ENCODE measurements at regions not wholly inside any gene's neighbourhood (a gene's known extent, or its start where the extent isn't known, plus 50 kb on each side); places are given as distances from the start of the nearest gene placed in this dataset.
A peak's percentile ranks its signal among the peaks of the same experiment; 100 is the strongest.

GRCh38 chr1:61591351-61591750 is 133.6 kb downstream of the TM2D1 start:
- Mint-ChIP-seq H3K27me3 (peaks cover 12% of the 10 kb centered on the region), H3K4me1 (no peaks in the 10 kb centered on the region), H3K4me3 (no peak overlapping the region), H3K27ac (no peak overlapping the region), H3K9me3 (ENCODE audit: insufficient read depth) (no peaks in the 10 kb centered on the region)
- intact Hi-C loops (cut with micrococcal nuclease), result no loop called here
- Histone ChIP-seq H3K79me2 (ENCODE audit: control insufficient read depth, insufficient read depth, low read length) (no peaks in the 10 kb centered on the region), H3K27ac (ENCODE audit: low read length in 2 of 2) (no peak overlapping the region), H3K27me3 (replicated peaks in 1 of 4; ENCODE audit: control extremely low read depth in 1 of 4, control insufficient read depth in 3 of 4, insufficient read depth in 4 of 4, low read length in 3 of 4) (peaks cover 0 to 3% (median 0%) of the 10 kb centered on the region in 4 experiments), H3K9me3 (ENCODE audit: control extremely low read depth in 1 of 3, control insufficient read depth in 2 of 3, insufficient read depth in 1 of 3, low read length in 2 of 3) (no peaks in the 10 kb centered on the region), H3K4me3 (ENCODE audit: control extremely low read depth in 1 of 5, extremely low read depth in 1 of 5, insufficient read depth in 1 of 5, low read depth in 2 of 5, low read length in 4 of 5) (no peak overlapping the region), H3K36me3 (replicated peaks in 1 of 2; ENCODE audit: control extremely low read depth in 1 of 2, control insufficient read depth in 1 of 2, extremely low read depth in 1 of 2, insufficient read depth in 2 of 2, low read length in 1 of 2) (no peaks in the 10 kb centered on the region), H3K4me1 (ENCODE audit: control insufficient read depth in 2 of 2, insufficient read depth in 2 of 2, low read length in 2 of 2) (no peaks in the 10 kb centered on the region), H3K9ac (ENCODE audit: low read length) (no peak overlapping the region), H2AFZ (ENCODE audit: insufficient read depth, low read depth, low read length, poor library complexity, severe bottlenecking) (no peak overlapping the region), H3K4me2 (replicated peaks; ENCODE audit: low read depth, low read length, poor library complexity, severe bottlenecking) (no peak overlapping the region), H4K20me1 (ENCODE audit: control insufficient read depth, insufficient read depth, low read length, poor library complexity, severe bottlenecking) (no peaks in the 10 kb centered on the region)
- TF ChIP-seq CTCF (IDR thresholded peaks at IDR 0.05) (no peak), EZH2 (IDR thresholded peaks at IDR 0.05; ENCODE audit: borderline replicate concordance, insufficient read depth, low read depth, low read length, poor library complexity, severe bottlenecking) (no peak)
- no peak for ATAC-seq (ENCODE audit: low read depth)
- WGBS (ENCODE audit: insufficient coverage), result 92% methylated on average over 8 of the region's 9 CpGs
- POLR2A ChIA-PET, result no interaction called here
- CTCF ChIA-PET, result no interaction called here
- DNase-seq, result no peak

GRCh38 chr1:61588736-61589672 is 135.9 kb downstream of the TM2D1 start:
- peak; percentile 49 for DNase-seq
- Mint-ChIP-seq H3K4me3 (no peak overlapping the region), H3K27me3 (peaks cover 6% of the 10 kb centered on the region), H3K9me3 (ENCODE audit: insufficient read depth) (no peaks in the 10 kb centered on the region), H3K27ac (no peak overlapping the region), H3K4me1 (no peaks in the 10 kb centered on the region)
- no peak overlapping the region for H2AFZ ChIP-seq (ENCODE audit: insufficient read depth, low read depth, low read length, poor library complexity, severe bottlenecking)
- intact Hi-C loops (cut with micrococcal nuclease), result no loop called here
- no peak overlapping the region for H3K4me2 ChIP-seq (replicated peaks; ENCODE audit: low read depth, low read length, poor library complexity, severe bottlenecking)
- no peaks in the 10 kb centered on the region for H4K20me1 ChIP-seq (ENCODE audit: control insufficient read depth, insufficient read depth, low read length, poor library complexity, severe bottlenecking)
- no peaks in the 10 kb centered on the region for H3K4me1 ChIP-seq (ENCODE audit: control insufficient read depth in 2 of 2, insufficient read depth in 2 of 2, low read length in 2 of 2)
- H3K79me2 ChIP-seq (ENCODE audit: control insufficient read depth, insufficient read depth, low read length), result no peaks in the 10 kb centered on the region
- ChIA-PET POLR2A (no interaction called here), CTCF (interaction anchor here (0.6 to 2.4 kb wide), 16 partner anchors 8 to 617 kb away, joined by 3 to 23 read pairs (median 4); no protein-coding TSS in a partner anchor)
- TF ChIP-seq EZH2 (IDR thresholded peaks at IDR 0.05; ENCODE audit: borderline replicate concordance, insufficient read depth, low read depth, low read length, poor library complexity, severe bottlenecking) (no peak), CTCF (IDR thresholded peaks at IDR 0.05) (peak; percentile 79)
- H3K36me3 ChIP-seq (replicated peaks in 1 of 2; ENCODE audit: control extremely low read depth in 1 of 2, control insufficient read depth in 1 of 2, extremely low read depth in 1 of 2, insufficient read depth in 2 of 2, low read length in 1 of 2), result no peaks in the 10 kb centered on the region
- H3K9ac ChIP-seq (ENCODE audit: low read length), result no peak overlapping the region
- H3K9me3 ChIP-seq (ENCODE audit: control extremely low read depth in 1 of 3, control insufficient read depth in 2 of 3, insufficient read depth in 1 of 3, low read length in 2 of 3), result no peaks in the 10 kb centered on the region
- H3K27ac ChIP-seq (ENCODE audit: low read length in 2 of 2), result no peak overlapping the region
- no peaks in the 10 kb centered on the region for H3K27me3 ChIP-seq (replicated peaks in 1 of 4; ENCODE audit: control extremely low read depth in 1 of 4, control insufficient read depth in 3 of 4, insufficient read depth in 4 of 4, low read length in 3 of 4)
- 88% methylated on average over 13 of the region's 18 CpGs for WGBS (ENCODE audit: insufficient coverage)
- ATAC-seq (ENCODE audit: low read depth), result peak; percentile 57
- no peak overlapping the region for H3K4me3 ChIP-seq (ENCODE audit: control extremely low read depth in 1 of 5, extremely low read depth in 1 of 5, insufficient read depth in 1 of 5, low read depth in 2 of 5, low read length in 4 of 5)

Measured in B cell (primary cell).